ENCODE measurements at regions not wholly inside any gene's neighbourhood (a gene's known extent, or its start where the extent isn't known, plus 50 kb on each side); places are given as distances from the start of the nearest gene placed in this dataset.

- no peak for DNase-seq
Measured at GRCh38 chr14:62304257-62304656, 542.0 kb downstream of the SNAPC1 start.

GRCh38 chr14:62307844-62308243 is 545.6 kb downstream of the SNAPC1 start:
- DNase-seq = no peak

GRCh38 chr14:62308316-62308715 is 546.1 kb downstream of the SNAPC1 start:
- DNase-seq = no peak

- DNase-seq = no peak
Measured at GRCh38 chr14:62308891-62309290, 546.7 kb downstream of the SNAPC1 start.

GRCh38 chr14:62313212-62313611 is 551.0 kb downstream of the SNAPC1 start:
- DNase-seq = no peak

- DNase-seq = no peak
Measured at GRCh38 chr14:62314221-62314620, 552.0 kb downstream of the SNAPC1 start.

- no peak for DNase-seq
Measured at GRCh38 chr14:62314871-62315270, 552.7 kb downstream of the SNAPC1 start.

GRCh38 chr14:62315631-62316030 is 553.4 kb downstream of the SNAPC1 start:
- no peak for DNase-seq

- no peak for DNase-seq
Measured at GRCh38 chr14:62322216-62322615, 560.0 kb downstream of the SNAPC1 start.

GRCh38 chr14:62329427-62329826 is 567.2 kb downstream of the SNAPC1 start:
- no peak for DNase-seq

GRCh38 chr14:62347562-62348011 is 585.4 kb downstream of the SNAPC1 start:
- no peak for DNase-seq

GRCh38 chr14:62357362-62357761 is 595.1 kb downstream of the SNAPC1 start:
- DNase-seq = no peak

GRCh38 chr14:62364161-62364560 is 601.9 kb downstream of the SNAPC1 start:
- DNase-seq = no peak

GRCh38 chr14:62364800-62365280 is 602.6 kb downstream of the SNAPC1 start:
- no peak for DNase-seq

GRCh38 chr14:62369919-62370560 is 607.8 kb downstream of the SNAPC1 start:
- DNase-seq = no peak

GRCh38 chr14:62373944-62374343 is 611.7 kb downstream of the SNAPC1 start:
- no peak for DNase-seq

GRCh38 chr14:62378057-62378456 is 615.8 kb downstream of the SNAPC1 start:
- no peak for DNase-seq

- DNase-seq = no peak
Measured at GRCh38 chr14:62381311-62382070, 619.3 kb downstream of the SNAPC1 start.

GRCh38 chr14:62409169-62409568 is 636.1 kb downstream of the KCNH5 start:
- DNase-seq = no peak

- no peak for DNase-seq
Measured at GRCh38 chr14:62409626-62410300, 635.5 kb downstream of the KCNH5 start.

- no peak for DNase-seq
Measured at GRCh38 chr14:62420847-62421246, 624.4 kb downstream of the KCNH5 start.

- no peak for DNase-seq
Measured at GRCh38 chr14:62428429-62429203, 616.6 kb downstream of the KCNH5 start.

- no peak for DNase-seq
Measured at GRCh38 chr14:62429683-62430082, 615.6 kb downstream of the KCNH5 start.

All from central memory CD4-positive, alpha-beta T cell (primary cell).